Endothelial cell of umbilical vein (primary cell): ENCODE measurements at regions not wholly inside any gene's neighbourhood (a gene's known extent, or its start where the extent isn't known, plus 50 kb on each side); places are given as distances from the start of the nearest gene placed in this dataset.

Experiments used
- BruUV-seq: library from RNA; stranded (reverse); fragments of 400-500 nt; replicated peaks from 2 replicates; lab custom pipeline; 2021; lab: Mats Ljungman, UMichigan
- CTCF ChIA-PET: fragments of 300-600, 350-600 bp; sonication (Branson Sonifier 250); formaldehyde crosslinking; loops from one replicate; lab custom pipeline; 2021; ENCODE audit warnings: antibody characterized with exemption, inconsistent platforms; lab: Charles Lee
- POLR2A ChIA-PET: fragments of 300-600, 350-600 bp; sonication (Branson Sonifier 250); formaldehyde crosslinking; loops from one replicate; lab custom pipeline; 2021; ENCODE audit warnings: antibody characterized with exemption, inconsistent platforms; lab: Charles Lee
- DNase-seq: peaks from one replicate; pipeline ENCODE4 v3.0.0-alpha.2; 2011; ENCODE audit warnings: low read depth, low spot score
- FAIRE-seq: peaks from 2 replicates; lab custom pipeline; 2011; peaks lifted over from hg19 to GRCh38; lab: Jason Lieb, UNC
- H2AFZ ChIP-seq: 2 replicates; pipeline ENCODE4 v1.6.0; 2012; ENCODE audit warnings: low read depth, low read length, control low read depth, inconsistent platforms
- H3K27ac ChIP-seq: 2 replicates; pipeline ENCODE4 v1.5.1; 2011; ENCODE audit warnings: low read depth, mild to moderate bottlenecking, control low read depth, low read length, moderate library complexity; ENCODE audit not compliant: insufficient read depth
- H3K27me3 ChIP-seq, 2 experiments: 2 replicates each; pipeline versions ENCODE4 v1.6.0 to v1.6.1; 2011; ENCODE audit warnings: low read length in 2 of 2, mixed read lengths in 1 of 2; ENCODE audit not compliant: control insufficient read depth in 2 of 2, insufficient read depth in 2 of 2
- H3K36me3 ChIP-seq, 2 experiments: 2 replicates in 1 of 2; 3 replicates in 1 of 2; pipeline ENCODE4 v1.5.1; 2011; ENCODE audit warnings: low read length in 2 of 2, mild to moderate bottlenecking in 1 of 2, moderate library complexity in 1 of 2; ENCODE audit not compliant: control insufficient read depth in 2 of 2, insufficient read depth in 2 of 2; ENCODE audit errors: extremely low read depth in 1 of 2
- H3K4me1 ChIP-seq: 3 replicates; pipeline ENCODE4 v1.5.1; 2011; ENCODE audit warnings: mild to moderate bottlenecking, low read length; ENCODE audit not compliant: control insufficient read depth, insufficient read depth; ENCODE audit errors: extremely low read depth
- H3K4me2 ChIP-seq: 2 replicates; pipeline ENCODE4 v1.6.1; 2011; ENCODE audit warnings: low read length, control low read depth, mixed read lengths; ENCODE audit not compliant: insufficient read depth
- H3K4me3 ChIP-seq, 3 experiments: fragments of 200-600 bp in 1 of 3; sonication (generic), shearing (Covaris generic) in 1 of 3; replicated peaks in 1 of 3; 2 replicates each; pipeline ENCODE4 v1.5.1; 2011 to 2016; ENCODE audit warnings: control low read depth in 3 of 3, low read length in 3 of 3, mild to moderate bottlenecking in 2 of 3, inconsistent platforms in 1 of 3, low read depth in 1 of 3, moderate library complexity in 1 of 3; ENCODE audit not compliant: insufficient read depth in 1 of 3
- H3K79me2 ChIP-seq: 2 replicates; pipeline ENCODE4 v1.6.0; 2012; ENCODE audit warnings: low read length, inconsistent platforms; ENCODE audit not compliant: control insufficient read depth, insufficient read depth
- H3K9ac ChIP-seq: replicated peaks from 2 replicates; pipeline ENCODE3; 2011; ENCODE audit warnings: low read length, control low read depth; ENCODE audit not compliant: insufficient read depth; ENCODE audit errors: extremely low read depth
- H3K9me1 ChIP-seq: replicated peaks from 3 replicates; pipeline ENCODE4 v1.6.0; 2011; ENCODE audit warnings: mild to moderate bottlenecking, low read length; ENCODE audit not compliant: control insufficient read depth, insufficient read depth; ENCODE audit errors: extremely low read depth
- H3K9me3 ChIP-seq: replicated peaks from 2 replicates; pipeline ENCODE4 v1.5.1; 2012; ENCODE audit warnings: low read length, inconsistent platforms; ENCODE audit not compliant: control insufficient read depth, insufficient read depth
- H4K20me1 ChIP-seq: replicated peaks from 2 replicates; pipeline ENCODE3; 2011; ENCODE audit warnings: mild to moderate bottlenecking, low read length; ENCODE audit not compliant: control insufficient read depth, insufficient read depth; ENCODE audit errors: extremely low read depth
- EZH2 ChIP-seq: IDR thresholded peaks from 2 replicates; pipeline ENCODE4 v1.6.1; 2012; ENCODE audit warnings: borderline replicate concordance, low read depth, mild to moderate bottlenecking, moderate library complexity, low read length, inconsistent platforms; ENCODE audit not compliant: severe bottlenecking
- FOS ChIP-seq: IDR thresholded peaks from 2 replicates; pipeline ENCODE4 v1.6.1; 2011; ENCODE audit warnings: mild to moderate bottlenecking, low read length, moderate library complexity, borderline replicate concordance; ENCODE audit not compliant: insufficient read depth
- GATA2 ChIP-seq: IDR thresholded peaks from 2 replicates; pipeline ENCODE4 v1.7.0; 2011; ENCODE audit warnings: low read depth, mild to moderate bottlenecking, moderate library complexity, mixed read lengths, low read length; ENCODE audit not compliant: insufficient read length, insufficient read depth
- JUN ChIP-seq: IDR thresholded peaks from 2 replicates; pipeline ENCODE4 v1.6.1; 2011; ENCODE audit warnings: borderline replicate concordance, low read depth; ENCODE audit not compliant: insufficient read length, insufficient read depth
- MAX ChIP-seq: IDR thresholded peaks from 2 replicates; pipeline ENCODE4 v1.6.1; 2011; ENCODE audit not compliant: insufficient read depth, insufficient read length
- MYC ChIP-seq: IDR thresholded peaks from one replicate; pipeline ENCODE4 v1.6.1; 2011; ENCODE audit warnings: mild to moderate bottlenecking, low read depth, low read length
- POLR2A ChIP-seq: IDR thresholded peaks from 2 replicates; pipeline ENCODE4 v1.6.1; 2012; ENCODE audit warnings: low read depth, mild to moderate bottlenecking, control low read depth, low read length
- POLR2AphosphoS5 ChIP-seq: IDR thresholded peaks from 2 replicates; pipeline ENCODE4 v1.6.1; 2012; ENCODE audit warnings: low read depth, mild to moderate bottlenecking, control low read depth, low read length, moderate library complexity; ENCODE audit not compliant: insufficient read depth
- dilution Hi-C: fragments of 300-500 bp; cut with MboI; formaldehyde crosslinking; loops from one replicate; pipeline ENCODE4 v1.15.0; 2019; ENCODE audit warnings: low sequenced_read_pairs; ENCODE audit not compliant: extremely low pct_ligation_motif_present
- intact Hi-C: fragments of 100-400 bp; cut with micrococcal nuclease; formaldehyde crosslinking; loops from one replicate; pipeline ENCODE4 v1.10.0; 2022
- TF ChIP-seq, protein P1 (sequence below), 2 donors: IDR thresholded peaks; 1 replicate in 1 of 2; 2 replicates in 1 of 2; pipeline ENCODE4 v1.5.1; 2011; ENCODE audit warnings: low read length in 2 of 2, mild to moderate bottlenecking in 2 of 2, moderate library complexity in 2 of 2, control low read depth in 1 of 2, inconsistent platforms in 1 of 2, low read depth in 1 of 2; ENCODE audit not compliant: insufficient read depth in 1 of 2; ENCODE audit errors: extremely low read depth in 1 of 2

- dilution Hi-C loops (no loop called here), intact Hi-C loops (no loop called here)
- no peak overlapping the region for H3K9ac ChIP-seq
- ChIA-PET CTCF (no interaction called here), POLR2A (no interaction called here)
- no peaks in the 10 kb centered on the region for H3K79me2 ChIP-seq
- no peak overlapping the region for H3K27ac ChIP-seq
- no peaks in the 10 kb centered on the region for H4K20me1 ChIP-seq
- no peaks in the 10 kb centered on the region for H3K4me1 ChIP-seq
- TF ChIP-seq, protein P1, sequence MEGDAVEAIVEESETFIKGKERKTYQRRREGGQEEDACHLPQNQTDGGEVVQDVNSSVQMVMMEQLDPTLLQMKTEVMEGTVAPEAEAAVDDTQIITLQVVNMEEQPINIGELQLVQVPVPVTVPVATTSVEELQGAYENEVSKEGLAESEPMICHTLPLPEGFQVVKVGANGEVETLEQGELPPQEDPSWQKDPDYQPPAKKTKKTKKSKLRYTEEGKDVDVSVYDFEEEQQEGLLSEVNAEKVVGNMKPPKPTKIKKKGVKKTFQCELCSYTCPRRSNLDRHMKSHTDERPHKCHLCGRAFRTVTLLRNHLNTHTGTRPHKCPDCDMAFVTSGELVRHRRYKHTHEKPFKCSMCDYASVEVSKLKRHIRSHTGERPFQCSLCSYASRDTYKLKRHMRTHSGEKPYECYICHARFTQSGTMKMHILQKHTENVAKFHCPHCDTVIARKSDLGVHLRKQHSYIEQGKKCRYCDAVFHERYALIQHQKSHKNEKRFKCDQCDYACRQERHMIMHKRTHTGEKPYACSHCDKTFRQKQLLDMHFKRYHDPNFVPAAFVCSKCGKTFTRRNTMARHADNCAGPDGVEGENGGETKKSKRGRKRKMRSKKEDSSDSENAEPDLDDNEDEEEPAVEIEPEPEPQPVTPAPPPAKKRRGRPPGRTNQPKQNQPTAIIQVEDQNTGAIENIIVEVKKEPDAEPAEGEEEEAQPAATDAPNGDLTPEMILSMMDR (IDR thresholded peaks at IDR 0.05; ENCODE audit: extremely low read depth in 1 of 2, insufficient read depth in 1 of 2, low read depth in 1 of 2, low read length in 2 of 2): no peak
- TF ChIP-seq POLR2A (no peak), JUN (no peak), EZH2 (no peak), GATA2 (no peak), MAX (no peak), MYC (no peak), POLR2AphosphoS5 (no peak), FOS (no peak)
- H3K4me2 ChIP-seq: no peak overlapping the region
- H3K27me3 ChIP-seq: no peaks in the 10 kb centered on the region
- FAIRE-seq: no peak
- H2AFZ ChIP-seq: no peak overlapping the region
- no peaks in the 10 kb centered on the region for H3K9me1 ChIP-seq
- H3K9me3 ChIP-seq: peaks cover 5% of the 10 kb centered on the region
- no TSS peak for BruUV-seq
- no peaks in the 10 kb centered on the region for H3K36me3 ChIP-seq
- no peak for DNase-seq
- H3K4me3 ChIP-seq: no peak overlapping the region
Observed at GRCh38 chr3:166446986-166447385, 609.8 kb upstream of the BCHE start.
